Keratinocyte (primary cell): ENCODE measurements at regions not wholly inside any gene's neighbourhood (a gene's known extent, or its start where the extent isn't known, plus 50 kb on each side); places are given as distances from the start of the nearest gene placed in this dataset.

ENCODE experiments used
- DNase-seq: peaks from one replicate; pipeline ENCODE4 v3.0.0-alpha.2; 2011; ENCODE audit warnings: low read depth, missing footprints, low spot score
- FAIRE-seq: peaks from 2 replicates; lab custom pipeline; 2011; peaks lifted over from hg19 to GRCh38; lab: Jason Lieb, UNC
- H2AFZ ChIP-seq: 2 replicates; pipeline ENCODE4 v1.6.0; 2012; ENCODE audit warnings: low read length, control low read depth, inconsistent platforms; ENCODE audit not compliant: control insufficient read depth
- H3K27ac ChIP-seq: 2 replicates; pipeline ENCODE4 v1.5.1; 2011; ENCODE audit warnings: low read length; ENCODE audit not compliant: control insufficient read depth, insufficient read depth
- H3K27me3 ChIP-seq: 3 replicates; pipeline ENCODE4 v1.6.0; 2011; ENCODE audit warnings: low read length; ENCODE audit not compliant: control insufficient read depth, insufficient read depth; ENCODE audit errors: extremely low read depth
- H3K36me3 ChIP-seq, 2 experiments: 2 replicates in 1 of 2; 3 replicates in 1 of 2; pipeline ENCODE4 v1.5.1; 2011; ENCODE audit warnings: low read length in 2 of 2, mild to moderate bottlenecking in 1 of 2; ENCODE audit not compliant: control insufficient read depth in 2 of 2, insufficient read depth in 2 of 2; ENCODE audit errors: extremely low read depth in 1 of 2
- H3K4me1 ChIP-seq: 3 replicates; pipeline ENCODE4 v1.5.1; 2011; ENCODE audit warnings: low read length; ENCODE audit not compliant: control insufficient read depth, insufficient read depth; ENCODE audit errors: extremely low read depth
- H3K4me2 ChIP-seq: 3 replicates; pipeline ENCODE4 v1.6.0; 2011; ENCODE audit warnings: low read depth, low read length; ENCODE audit not compliant: control insufficient read depth, insufficient read depth; ENCODE audit errors: extremely low read depth
- H3K4me3 ChIP-seq, 3 experiments: fragments of 200-600 bp in 1 of 3; sonication (generic) in 1 of 3; 2 replicates in 2 of 3; 3 replicates in 1 of 3; pipeline ENCODE4 v1.5.1; 2011 to 2016; ENCODE audit warnings: low read length in 3 of 3, mild to moderate bottlenecking in 3 of 3, control low read depth in 2 of 3, inconsistent platforms in 1 of 3, low read depth in 1 of 3, mixed read lengths in 1 of 3, mixed run types in 1 of 3, moderate library complexity in 1 of 3; ENCODE audit not compliant: control insufficient read depth in 2 of 3, insufficient read depth in 2 of 3; ENCODE audit errors: extremely low read depth in 1 of 3
- H3K79me2 ChIP-seq: 2 replicates; pipeline ENCODE4 v1.6.0; 2012; ENCODE audit warnings: low read length; ENCODE audit not compliant: control insufficient read depth, insufficient read depth
- H3K9ac ChIP-seq: 3 replicates; pipeline ENCODE4 v1.6.0; 2011; ENCODE audit warnings: low read length; ENCODE audit not compliant: control insufficient read depth, insufficient read depth; ENCODE audit errors: extremely low read depth
- H3K9me1 ChIP-seq: 3 replicates; pipeline ENCODE4 v1.6.0; 2011; ENCODE audit warnings: low read length; ENCODE audit not compliant: control insufficient read depth, insufficient read depth; ENCODE audit errors: extremely low read depth
- H3K9me3 ChIP-seq: 2 replicates; pipeline ENCODE4 v1.5.1; 2012; ENCODE audit warnings: low read depth, low read length; ENCODE audit not compliant: control insufficient read depth
- H4K20me1 ChIP-seq: 3 replicates; pipeline ENCODE4 v1.6.0; 2011; ENCODE audit warnings: low read length; ENCODE audit not compliant: control insufficient read depth, insufficient read depth; ENCODE audit errors: extremely low read depth
- EZH2 ChIP-seq: IDR thresholded peaks from one replicate; pipeline ENCODE4 v1.6.1; 2012; ENCODE audit warnings: inconsistent platforms, mild to moderate bottlenecking, low read length, moderate library complexity
- dilution Hi-C: fragments of 300-500 bp; cut with MboI; formaldehyde crosslinking; loops from one replicate; pipeline ENCODE4 v1.7.0; 2020; ENCODE audit warnings: low sequenced_read_pairs; ENCODE audit not compliant: extremely low pct_ligation_motif_present
- TF ChIP-seq, protein P1 (sequence below), 3 experiments: IDR thresholded peaks in 1 of 3; conservative IDR thresholded peaks in 1 of 3; optimal IDR thresholded peaks in 1 of 3; 2 replicates in 2 of 3; 3 replicates in 1 of 3; pipeline versions ENCODE3 to v1.5.1; 2011; ENCODE audit warnings: low read length in 3 of 3, mild to moderate bottlenecking in 3 of 3, moderate library complexity in 2 of 3, control low read depth in 1 of 3, inconsistent platforms in 1 of 3; ENCODE audit not compliant: insufficient read depth in 2 of 3; ENCODE audit errors: extremely low read depth in 1 of 3

DNA sequence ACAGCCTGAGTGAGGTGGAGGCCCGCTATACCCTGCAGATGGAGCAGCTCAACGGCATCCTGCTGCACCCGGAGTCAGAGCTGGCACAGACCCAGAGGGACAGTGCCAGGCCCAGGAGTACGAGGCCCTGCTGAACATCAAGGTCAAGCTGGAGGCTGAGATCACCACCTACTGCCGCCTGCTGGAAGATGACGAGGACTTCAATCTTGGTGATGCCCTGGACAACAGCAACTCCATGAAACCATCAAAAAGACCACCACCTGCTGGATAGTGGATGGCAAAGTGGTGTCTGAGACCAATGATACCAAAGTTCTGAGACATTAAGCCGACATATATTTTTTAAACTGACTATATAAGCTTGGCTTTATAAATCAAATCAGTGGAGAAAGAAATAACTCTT lies 73.3 kb upstream of the HHIP start:
- Histone ChIP-seq H3K4me1 (no peaks in the 10 kb centered on the region), H3K79me2 (no peaks in the 10 kb centered on the region), H3K36me3 (no peaks in the 10 kb centered on the region), H3K4me2 (no peak overlapping the region), H3K9ac (no peak overlapping the region), H3K9me3 (no peaks in the 10 kb centered on the region), H3K27ac (no peak overlapping the region), H3K4me3 (no peak overlapping the region), H3K9me1 (no peaks in the 10 kb centered on the region), H3K27me3 (no peaks in the 10 kb centered on the region), H2AFZ (no peak overlapping the region), H4K20me1 (no peaks in the 10 kb centered on the region)
- TF ChIP-seq, protein P1, sequence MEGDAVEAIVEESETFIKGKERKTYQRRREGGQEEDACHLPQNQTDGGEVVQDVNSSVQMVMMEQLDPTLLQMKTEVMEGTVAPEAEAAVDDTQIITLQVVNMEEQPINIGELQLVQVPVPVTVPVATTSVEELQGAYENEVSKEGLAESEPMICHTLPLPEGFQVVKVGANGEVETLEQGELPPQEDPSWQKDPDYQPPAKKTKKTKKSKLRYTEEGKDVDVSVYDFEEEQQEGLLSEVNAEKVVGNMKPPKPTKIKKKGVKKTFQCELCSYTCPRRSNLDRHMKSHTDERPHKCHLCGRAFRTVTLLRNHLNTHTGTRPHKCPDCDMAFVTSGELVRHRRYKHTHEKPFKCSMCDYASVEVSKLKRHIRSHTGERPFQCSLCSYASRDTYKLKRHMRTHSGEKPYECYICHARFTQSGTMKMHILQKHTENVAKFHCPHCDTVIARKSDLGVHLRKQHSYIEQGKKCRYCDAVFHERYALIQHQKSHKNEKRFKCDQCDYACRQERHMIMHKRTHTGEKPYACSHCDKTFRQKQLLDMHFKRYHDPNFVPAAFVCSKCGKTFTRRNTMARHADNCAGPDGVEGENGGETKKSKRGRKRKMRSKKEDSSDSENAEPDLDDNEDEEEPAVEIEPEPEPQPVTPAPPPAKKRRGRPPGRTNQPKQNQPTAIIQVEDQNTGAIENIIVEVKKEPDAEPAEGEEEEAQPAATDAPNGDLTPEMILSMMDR (optimal IDR thresholded peaks at IDR 0.05 in 1 of 3, IDR thresholded peaks at IDR 0.05 in 1 of 3, conservative IDR thresholded peaks at IDR 0.05 in 1 of 3; ENCODE audit: extremely low read depth in 1 of 3, insufficient read depth in 2 of 3, low read length in 3 of 3), result no peak
- no peak for TF ChIP-seq EZH2
- DNase-seq (no peak), FAIRE-seq (no peak)
- dilution Hi-C loops, result no loop called here

DNA sequence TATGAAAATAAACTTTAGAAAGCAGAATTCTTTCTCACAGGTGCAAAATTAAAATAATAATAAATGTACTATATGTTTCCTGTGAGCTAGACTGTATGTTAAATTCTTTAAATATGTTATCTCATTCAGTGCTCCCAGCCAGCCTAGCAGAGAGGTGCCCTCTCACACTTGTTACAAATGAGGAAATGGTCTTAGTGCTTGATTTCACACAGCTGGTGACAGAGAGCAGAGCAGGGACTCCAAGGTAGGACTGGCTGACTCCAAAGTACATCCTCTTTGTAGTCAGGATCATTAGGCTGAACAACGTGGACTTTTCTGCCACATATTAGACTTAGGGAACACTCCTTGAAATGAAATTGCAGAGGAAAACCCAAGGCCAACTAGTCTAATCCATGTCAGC lies 72.0 kb upstream of the HHIP start:
- Histone ChIP-seq H3K9me1 (no peaks in the 10 kb centered on the region), H2AFZ (peak overlapping the region; percentile 38), H3K4me1 (peaks cover 4% of the 10 kb centered on the region), H3K9me3 (no peaks in the 10 kb centered on the region), H3K79me2 (no peaks in the 10 kb centered on the region), H3K4me2 (no peak overlapping the region), H3K9ac (no peak overlapping the region), H3K27me3 (no peaks in the 10 kb centered on the region), H4K20me1 (no peaks in the 10 kb centered on the region), H3K4me3 (no peak overlapping the region), H3K27ac (no peak overlapping the region), H3K36me3 (no peaks in the 10 kb centered on the region)
- TF ChIP-seq, protein P1 (optimal IDR thresholded peaks at IDR 0.05 in 1 of 3, IDR thresholded peaks at IDR 0.05 in 1 of 3, conservative IDR thresholded peaks at IDR 0.05 in 1 of 3; ENCODE audit: extremely low read depth in 1 of 3, insufficient read depth in 2 of 3, low read length in 3 of 3), result no peak
- no peak for TF ChIP-seq EZH2
- dilution Hi-C loops, result no loop called here
- DNase-seq (no peak), FAIRE-seq (no peak)
